ENCODE measurements at regions not wholly inside any gene's neighbourhood (a gene's known extent, or its start where the extent isn't known, plus 50 kb on each side); places are given as distances from the start of the nearest gene placed in this dataset.
A peak's percentile ranks its signal among the peaks of the same experiment; 100 is the strongest.

DNA sequence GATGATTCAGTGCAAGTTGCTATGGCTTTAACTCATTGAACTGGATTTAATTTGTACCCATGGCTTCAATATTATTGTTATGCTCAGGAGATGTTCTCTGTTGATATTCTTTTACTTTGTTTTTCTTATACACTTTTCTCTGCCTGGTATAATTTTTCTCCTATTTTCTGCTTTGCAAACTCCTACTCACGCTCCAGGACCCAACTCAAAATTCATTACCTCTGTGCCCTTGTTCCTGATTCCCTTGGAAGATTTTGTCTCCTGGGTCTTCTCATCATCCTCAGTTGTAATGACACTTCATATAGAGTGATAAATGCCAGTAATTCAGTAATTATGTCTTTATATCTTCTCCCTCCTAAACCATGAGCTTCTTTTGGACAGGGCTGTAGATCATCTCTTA, 259.9 kb upstream of the JADE1 start:
- WGBS (ENCODE audit: low lambda C conversion rate): 31% methylated on average over 1 of the region's 1 CpG
- intact Hi-C loops (cut with micrococcal nuclease; ENCODE audit: unreplicated experiment): loop anchor here (5.0 kb wide), 1 partner anchor 97 kb away; no protein-coding TSS in a partner anchor
- BruUV-seq (replicated peaks): no TSS peak
- ChIA-PET CTCF (ENCODE audit: low intra/inter-chr PET ratio, low total read pairs) (no interaction called here), POLR2A (no interaction called here)
- Histone ChIP-seq H3K27me3 (ENCODE audit: control insufficient read depth in 1 of 2, insufficient read depth in 2 of 2, low read length in 2 of 2) (peaks cover 0 to 8% of the 10 kb centered on the region in 2 experiments; a peak in 3 of 5 replicates), H3K36me3 (replicated peaks in 1 of 2; ENCODE audit: control insufficient read depth in 1 of 2, insufficient read depth in 2 of 2, low read length in 2 of 2) (no peaks in the 10 kb centered on the region), H3K4me3 (replicated peaks in 1 of 3; ENCODE audit: insufficient read depth in 1 of 3, low read depth in 2 of 3, low read length in 3 of 3) (no peak overlapping the region), H3K4me2 (ENCODE audit: low read depth, low read length) (no peak overlapping the region), H3K9ac (ENCODE audit: insufficient read depth, low read depth, low read length) (no peak overlapping the region), H4K20me1 (ENCODE audit: insufficient read depth, low read length) (no peaks in the 10 kb centered on the region), H3K4me1 (ENCODE audit: insufficient read depth, low read length) (peaks cover 17% of the 10 kb centered on the region), H2AFZ (ENCODE audit: low read length) (no peak overlapping the region), H3K27ac (ENCODE audit: extremely low read length, insufficient read depth, low read length) (no peak overlapping the region), H3K79me2 (ENCODE audit: insufficient read depth, low read length) (no peaks in the 10 kb centered on the region), H3K9me3 (ENCODE audit: low read length) (no peaks in the 10 kb centered on the region)
- in situ Hi-C loops (cut with HindIII; ENCODE audit: extremely low pct_ligation_motif_present, low pct_unique_long_range_greater_than_20kb): loop anchor here (25.0 kb wide), 2 partner anchors 263 to 362 kb away; partner anchors contain the start of gene JADE1
- TF ChIP-seq HCFC1 (IDR thresholded peaks at IDR 0.05; ENCODE audit: low read depth, low read length) (no peak), CCDC6 (CRISPR knock-in tag; IDR thresholded peaks at IDR 0.05) (no peak), RELA (CRISPR knock-in tag; IDR thresholded peaks at IDR 0.05) (no peak), TEAD3 (CRISPR knock-in tag; optimal IDR thresholded peaks at IDR 0.05; ENCODE audit: borderline replicate concordance) (no peak), SP1 (IDR thresholded peaks at IDR 0.05) (no peak), SP1 (CRISPR knock-in tag; IDR thresholded peaks at IDR 0.05) (no peak)
- TF ChIP-seq, protein P1, sequence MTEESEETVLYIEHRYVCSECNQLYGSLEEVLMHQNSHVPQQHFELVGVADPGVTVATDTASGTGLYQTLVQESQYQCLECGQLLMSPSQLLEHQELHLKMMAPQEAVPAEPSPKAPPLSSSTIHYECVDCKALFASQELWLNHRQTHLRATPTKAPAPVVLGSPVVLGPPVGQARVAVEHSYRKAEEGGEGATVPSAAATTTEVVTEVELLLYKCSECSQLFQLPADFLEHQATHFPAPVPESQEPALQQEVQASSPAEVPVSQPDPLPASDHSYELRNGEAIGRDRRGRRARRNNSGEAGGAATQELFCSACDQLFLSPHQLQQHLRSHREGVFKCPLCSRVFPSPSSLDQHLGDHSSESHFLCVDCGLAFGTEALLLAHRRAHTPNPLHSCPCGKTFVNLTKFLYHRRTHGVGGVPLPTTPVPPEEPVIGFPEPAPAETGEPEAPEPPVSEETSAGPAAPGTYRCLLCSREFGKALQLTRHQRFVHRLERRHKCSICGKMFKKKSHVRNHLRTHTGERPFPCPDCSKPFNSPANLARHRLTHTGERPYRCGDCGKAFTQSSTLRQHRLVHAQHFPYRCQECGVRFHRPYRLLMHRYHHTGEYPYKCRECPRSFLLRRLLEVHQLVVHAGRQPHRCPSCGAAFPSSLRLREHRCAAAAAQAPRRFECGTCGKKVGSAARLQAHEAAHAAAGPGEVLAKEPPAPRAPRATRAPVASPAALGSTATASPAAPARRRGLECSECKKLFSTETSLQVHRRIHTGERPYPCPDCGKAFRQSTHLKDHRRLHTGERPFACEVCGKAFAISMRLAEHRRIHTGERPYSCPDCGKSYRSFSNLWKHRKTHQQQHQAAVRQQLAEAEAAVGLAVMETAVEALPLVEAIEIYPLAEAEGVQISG (CRISPR knock-in tag; IDR thresholded peaks at IDR 0.05): no peak
- DNase-seq (ENCODE audit: low spot score): no peak
- no peak for ATAC-seq
- no peak for FAIRE-seq

DNA sequence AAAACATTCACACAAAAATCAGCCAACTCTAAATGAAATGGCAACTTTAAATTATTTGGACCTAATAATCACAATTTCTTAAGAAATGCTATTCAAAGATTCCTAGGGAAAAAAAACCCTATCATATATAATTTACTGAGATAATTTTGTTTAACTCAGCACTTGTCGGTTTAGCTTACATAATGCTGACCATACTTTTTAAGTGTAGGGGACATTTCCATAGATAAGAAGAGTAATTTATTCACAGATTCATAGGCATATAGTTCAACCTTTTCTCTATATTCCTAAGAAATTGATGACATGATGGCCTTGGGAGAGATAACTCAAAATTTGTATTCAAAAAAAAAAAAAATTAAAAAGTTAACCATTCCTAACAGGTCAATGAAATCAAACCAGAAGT, 260.8 kb upstream of the PGRMC2 start:
- Histone ChIP-seq H3K4me2 (ENCODE audit: low read depth, low read length) (no peak overlapping the region), H3K27me3 (ENCODE audit: control insufficient read depth in 1 of 2, insufficient read depth in 2 of 2, low read length in 2 of 2) (peaks cover 0 to 8% of the 10 kb centered on the region in 2 experiments; a peak in 3 of 5 replicates), H3K4me1 (ENCODE audit: insufficient read depth, low read length) (peaks cover 7% of the 10 kb centered on the region), H3K4me3 (replicated peaks in 1 of 3; ENCODE audit: insufficient read depth in 1 of 3, low read depth in 2 of 3, low read length in 3 of 3) (no peak overlapping the region), H4K20me1 (ENCODE audit: insufficient read depth, low read length) (no peaks in the 10 kb centered on the region), H3K9ac (ENCODE audit: insufficient read depth, low read depth, low read length) (no peak overlapping the region), H3K79me2 (ENCODE audit: insufficient read depth, low read length) (no peaks in the 10 kb centered on the region), H3K27ac (ENCODE audit: extremely low read length, insufficient read depth, low read length) (no peak overlapping the region), H3K9me3 (ENCODE audit: low read length) (no peaks in the 10 kb centered on the region), H3K36me3 (replicated peaks in 1 of 2; ENCODE audit: control insufficient read depth in 1 of 2, insufficient read depth in 2 of 2, low read length in 2 of 2) (no peaks in the 10 kb centered on the region), H2AFZ (ENCODE audit: low read length) (no peak overlapping the region)
- no peak for DNase-seq (ENCODE audit: low spot score)
- ATAC-seq: no peak
- no TSS peak for BruUV-seq (replicated peaks)
- ChIA-PET POLR2A (no interaction called here), CTCF (ENCODE audit: low intra/inter-chr PET ratio, low total read pairs) (no interaction called here)
- in situ Hi-C loops (cut with HindIII; ENCODE audit: extremely low pct_ligation_motif_present, low pct_unique_long_range_greater_than_20kb): no loop called here
- FAIRE-seq: no peak
- WGBS (ENCODE audit: low lambda C conversion rate): 88% methylated on average over 1 of the region's 1 CpG
- intact Hi-C loops (cut with micrococcal nuclease; ENCODE audit: unreplicated experiment): no loop called here
- TF ChIP-seq ZNF788 (CRISPR knock-in tag; IDR thresholded peaks at IDR 0.05; ENCODE audit: borderline replicate concordance) (no peak), ZC3H13 (CRISPR knock-in tag; IDR thresholded peaks at IDR 0.05) (no peak), KAT8 (CRISPR knock-in tag; IDR thresholded peaks at IDR 0.05) (no peak), CHD4 (IDR thresholded peaks at IDR 0.05; ENCODE audit: borderline replicate concordance, low read length) (no peak), ZNF572 (CRISPR knock-in tag; IDR thresholded peaks at IDR 0.05) (no peak), SRY (CRISPR knock-in tag; IDR thresholded peaks at IDR 0.05) (no peak), CENPX (CRISPR knock-in tag; IDR thresholded peaks at IDR 0.05) (no peak), ZNF570 (CRISPR knock-in tag; IDR thresholded peaks at IDR 0.05; ENCODE audit: borderline replicate concordance) (no peak), MAFF (IDR thresholded peaks at IDR 0.05; ENCODE audit: low read depth, low read length) (peak; percentile 12; the same call in 1 of the 2 replicates), MAFK (conservative IDR thresholded peaks at IDR 0.05 in 1 of 2, IDR thresholded peaks at IDR 0.05 in 1 of 2; ENCODE audit: low read length in 2 of 2) (peak; percentile 21 to 42; a peak in 3 of 4 replicates)
- TF ChIP-seq, protein P2, sequence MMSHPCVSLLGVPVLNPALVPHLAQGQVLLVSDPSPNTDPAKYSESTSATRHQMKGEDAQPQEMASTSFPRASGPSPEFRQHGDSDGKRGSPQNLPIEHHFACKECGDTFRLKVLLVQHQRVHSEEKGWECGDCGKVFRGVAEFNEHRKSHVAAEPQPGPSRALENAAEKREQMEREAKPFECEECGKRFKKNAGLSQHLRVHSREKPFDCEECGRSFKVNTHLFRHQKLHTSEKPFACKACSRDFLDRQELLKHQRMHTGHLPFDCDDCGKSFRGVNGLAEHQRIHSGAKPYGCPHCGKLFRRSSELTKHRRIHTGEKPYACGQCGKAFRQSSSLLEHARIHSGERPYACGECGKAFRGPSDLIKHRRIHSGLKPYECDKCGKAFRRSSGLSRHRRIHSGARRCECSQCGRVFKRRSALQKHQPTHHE (CRISPR knock-in tag; IDR thresholded peaks at IDR 0.05; ENCODE audit: borderline replicate concordance): no peak

All from HepG2 (cell line).